Glutamatergic neuron (in vitro differentiated cells): ENCODE measurements at regions not wholly inside any gene's neighbourhood (a gene's known extent, or its start where the extent isn't known, plus 50 kb on each side); places are given as distances from the start of the nearest gene placed in this dataset.

Experiments
- DNase-seq: peaks from one replicate; pipeline ENCODE4 v3.0.0; 2022
- H3K27ac Mint-ChIP-seq: one replicate; pipeline ENCODE4 v1.8.0; 2020; ENCODE audit warnings: mild to moderate bottlenecking, mixed read lengths, inconsistent platforms; ENCODE audit not compliant: unreplicated experiment
- H3K27me3 Mint-ChIP-seq: one replicate; pipeline ENCODE4 v1.8.0; 2020; ENCODE audit warnings: mild to moderate bottlenecking, moderate library complexity, mixed read lengths, inconsistent platforms; ENCODE audit not compliant: unreplicated experiment
- H3K36me3 Mint-ChIP-seq: one replicate; pipeline ENCODE4 v1.8.0; 2020; ENCODE audit warnings: mild to moderate bottlenecking, mixed read lengths, inconsistent platforms; ENCODE audit not compliant: unreplicated experiment
- H3K4me1 Mint-ChIP-seq: one replicate; pipeline ENCODE4 v1.8.0; 2020; ENCODE audit warnings: mild to moderate bottlenecking, low read depth, mixed read lengths, inconsistent platforms; ENCODE audit not compliant: unreplicated experiment
- H3K4me3 Mint-ChIP-seq: one replicate; pipeline ENCODE4 v1.8.0; 2020; ENCODE audit warnings: mild to moderate bottlenecking, mixed read lengths, inconsistent platforms; ENCODE audit not compliant: unreplicated experiment
- H3K9me3 Mint-ChIP-seq: one replicate; pipeline ENCODE4 v1.8.0; 2020; ENCODE audit warnings: mild to moderate bottlenecking, moderate library complexity, mixed read lengths, inconsistent platforms; ENCODE audit not compliant: unreplicated experiment
- CTCF ChIP-seq: fragments of 200-600 bp; sonication (generic); IDR thresholded peaks from one replicate; pipeline ENCODE4 v1.5.0; 2021; ENCODE audit not compliant: partially characterized antibody, unreplicated experiment

GRCh38 chr11:97290464-97291041 lies 900.7 kb downstream of the JRKL start:
- Mint-ChIP-seq H3K4me1 (no peaks in the 10 kb centered on the region), H3K36me3 (no peaks in the 10 kb centered on the region), H3K27ac (no peak overlapping the region), H3K4me3 (no peak overlapping the region), H3K27me3 (no peaks in the 10 kb centered on the region), H3K9me3 (no peaks in the 10 kb centered on the region)
- DNase-seq: no peak
- no peak for TF ChIP-seq CTCF

- H3K27me3 Mint-ChIP-seq: no peaks in the 10 kb centered on the region
- no peak overlapping the region for H3K27ac Mint-ChIP-seq
- H3K4me3 Mint-ChIP-seq: no peak overlapping the region
- H3K4me1 Mint-ChIP-seq: no peaks in the 10 kb centered on the region
- no peak for DNase-seq
- TF ChIP-seq CTCF: no peak
- H3K9me3 Mint-ChIP-seq: peaks cover 1% of the 10 kb centered on the region
- H3K36me3 Mint-ChIP-seq: no peaks in the 10 kb centered on the region
Measured at GRCh38 chr11:97296301-97296700, 906.5 kb downstream of the JRKL start.

GRCh38 chr11:97309291-97309690 lies 919.5 kb downstream of the JRKL start:
- no peaks in the 10 kb centered on the region for H3K4me1 Mint-ChIP-seq
- H3K27ac Mint-ChIP-seq: no peak overlapping the region
- H3K4me3 Mint-ChIP-seq: no peak overlapping the region
- no peaks in the 10 kb centered on the region for H3K27me3 Mint-ChIP-seq
- H3K36me3 Mint-ChIP-seq: no peaks in the 10 kb centered on the region
- no peaks in the 10 kb centered on the region for H3K9me3 Mint-ChIP-seq
- no peak for DNase-seq
- no peak for TF ChIP-seq CTCF

GRCh38 chr11:97325693-97326092 lies 935.9 kb downstream of the JRKL start:
- no peak for TF ChIP-seq CTCF
- H3K9me3 Mint-ChIP-seq: peaks cover 4% of the 10 kb centered on the region
- no peak for DNase-seq
- H3K4me1 Mint-ChIP-seq: no peaks in the 10 kb centered on the region
- no peak overlapping the region for H3K4me3 Mint-ChIP-seq
- H3K36me3 Mint-ChIP-seq: no peaks in the 10 kb centered on the region
- no peak overlapping the region for H3K27ac Mint-ChIP-seq
- no peaks in the 10 kb centered on the region for H3K27me3 Mint-ChIP-seq

- H3K9me3 Mint-ChIP-seq: no peaks in the 10 kb centered on the region
- no peak overlapping the region for H3K4me3 Mint-ChIP-seq
- no peaks in the 10 kb centered on the region for H3K36me3 Mint-ChIP-seq
- H3K27me3 Mint-ChIP-seq: no peaks in the 10 kb centered on the region
- no peaks in the 10 kb centered on the region for H3K4me1 Mint-ChIP-seq
- no peak overlapping the region for H3K27ac Mint-ChIP-seq
- DNase-seq: no peak
- no peak for TF ChIP-seq CTCF
Measured at GRCh38 chr11:97332271-97332670, 942.5 kb downstream of the JRKL start.
